HepG2 (cell line): ENCODE measurements at regions not wholly inside any gene's neighbourhood (a gene's known extent, or its start where the extent isn't known, plus 50 kb on each side); places are given as distances from the start of the nearest gene placed in this dataset.

Source experiments
- CTCF ChIP-seq: sonication (generic); formaldehyde crosslinking; IDR thresholded peaks from 2 replicates; pipeline ENCODE4 v1.5.0; 2020; ENCODE audit warnings: mild to moderate bottlenecking, missing genetic modification reagents, moderate library complexity
- MXD1 ChIP-seq: sonication (generic); formaldehyde crosslinking; IDR thresholded peaks from 2 replicates; pipeline ENCODE4 v1.4.0; 2020; ENCODE audit warnings: mild to moderate bottlenecking, missing genetic modification reagents
- PRPF4 ChIP-seq: fragments of 200-400 bp; formaldehyde crosslinking; IDR thresholded peaks from 2 replicates; pipeline ENCODE4 v1.6.1; 2016; ENCODE audit warnings: low read length, low read depth; ENCODE audit not compliant: poor library complexity, severe bottlenecking
- TFDP2 ChIP-seq: sonication (generic); formaldehyde crosslinking; IDR thresholded peaks from 2 replicates; pipeline ENCODE4 v1.4.0; 2020; ENCODE audit warnings: missing genetic modification reagents
- ZNF362 ChIP-seq: sonication (generic); formaldehyde crosslinking; IDR thresholded peaks from 2 replicates; pipeline ENCODE4 v1.4.0; 2020; ENCODE audit warnings: missing genetic modification reagents, mild to moderate bottlenecking, borderline replicate concordance
- ZSCAN20 ChIP-seq: sonication (generic); formaldehyde crosslinking; IDR thresholded peaks from 2 replicates; pipeline ENCODE4 v1.4.0; 2020; ENCODE audit warnings: missing genetic modification reagents, mild to moderate bottlenecking, borderline replicate concordance

GRCh38 chrX:20641954-20642353 lies 375.2 kb upstream of the RPS6KA3 start:
- no peak for TF ChIP-seq TFDP2 (CRISPR knock-in tag)
- TF ChIP-seq CTCF (CRISPR knock-in tag), result no peak
- TF ChIP-seq PRPF4, result no peak
- no peak for TF ChIP-seq ZSCAN20
- no peak for TF ChIP-seq MXD1 (CRISPR knock-in tag)
- no peak for TF ChIP-seq ZNF362 (CRISPR knock-in tag)
